Mammary epithelial cell (primary cell): ENCODE measurements at regions not wholly inside any gene's neighbourhood (a gene's known extent, or its start where the extent isn't known, plus 50 kb on each side); places are given as distances from the start of the nearest gene placed in this dataset.
"Not testable (repeated sequence)": the region's sequence is repeated elsewhere in the genome, so short reads cannot be mapped to it uniquely, and the experiment has no call there.

ENCODE experiments used
- EZH2 ChIP-seq: IDR thresholded peaks from 2 replicates; pipeline ENCODE4 v1.6.1; 2012; ENCODE audit warnings: low read length, inconsistent platforms, borderline replicate concordance
- TF ChIP-seq, protein P1 (sequence below), 2 donors: IDR thresholded peaks in 1 of 2; conservative IDR thresholded peaks in 1 of 2; 2 replicates each; pipeline ENCODE4 v1.5.1; 2011 to 2012; ENCODE audit warnings: inconsistent platforms in 2 of 2, low read length in 2 of 2, mild to moderate bottlenecking in 2 of 2, control low read depth in 1 of 2, low read depth in 1 of 2; ENCODE audit not compliant: insufficient read depth in 1 of 2; ENCODE audit errors: extremely low read depth in 1 of 2

DNA sequence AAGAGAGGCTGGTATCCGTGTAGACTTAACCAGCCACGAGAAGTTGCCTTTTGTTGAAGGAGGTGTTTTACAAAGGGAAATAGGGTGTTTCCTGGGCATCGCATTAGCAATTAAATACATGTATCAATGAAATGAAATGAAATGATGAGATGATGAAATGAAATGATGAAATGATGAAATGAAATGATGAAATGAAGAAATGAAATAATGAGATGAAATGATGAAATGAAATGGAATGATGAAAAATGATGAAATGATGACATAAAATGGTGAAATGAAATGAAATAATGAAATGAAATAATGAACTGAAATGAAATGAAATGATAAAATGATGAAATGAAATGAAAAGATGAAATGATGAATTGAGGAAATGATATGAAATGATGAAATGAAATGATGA is 131.3 kb upstream of the TP53TG3C start:
- TF ChIP-seq, protein P1, sequence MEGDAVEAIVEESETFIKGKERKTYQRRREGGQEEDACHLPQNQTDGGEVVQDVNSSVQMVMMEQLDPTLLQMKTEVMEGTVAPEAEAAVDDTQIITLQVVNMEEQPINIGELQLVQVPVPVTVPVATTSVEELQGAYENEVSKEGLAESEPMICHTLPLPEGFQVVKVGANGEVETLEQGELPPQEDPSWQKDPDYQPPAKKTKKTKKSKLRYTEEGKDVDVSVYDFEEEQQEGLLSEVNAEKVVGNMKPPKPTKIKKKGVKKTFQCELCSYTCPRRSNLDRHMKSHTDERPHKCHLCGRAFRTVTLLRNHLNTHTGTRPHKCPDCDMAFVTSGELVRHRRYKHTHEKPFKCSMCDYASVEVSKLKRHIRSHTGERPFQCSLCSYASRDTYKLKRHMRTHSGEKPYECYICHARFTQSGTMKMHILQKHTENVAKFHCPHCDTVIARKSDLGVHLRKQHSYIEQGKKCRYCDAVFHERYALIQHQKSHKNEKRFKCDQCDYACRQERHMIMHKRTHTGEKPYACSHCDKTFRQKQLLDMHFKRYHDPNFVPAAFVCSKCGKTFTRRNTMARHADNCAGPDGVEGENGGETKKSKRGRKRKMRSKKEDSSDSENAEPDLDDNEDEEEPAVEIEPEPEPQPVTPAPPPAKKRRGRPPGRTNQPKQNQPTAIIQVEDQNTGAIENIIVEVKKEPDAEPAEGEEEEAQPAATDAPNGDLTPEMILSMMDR (conservative IDR thresholded peaks at IDR 0.05 in 1 of 2, IDR thresholded peaks at IDR 0.05 in 1 of 2; ENCODE audit: extremely low read depth in 1 of 2, insufficient read depth in 1 of 2, low read depth in 1 of 2, low read length in 2 of 2): not testable (repeated sequence)
- TF ChIP-seq EZH2: not testable (repeated sequence)
